ENCODE measurements at regions not wholly inside any gene's neighbourhood (a gene's known extent, or its start where the extent isn't known, plus 50 kb on each side); places are given as distances from the start of the nearest gene placed in this dataset.

DNA sequence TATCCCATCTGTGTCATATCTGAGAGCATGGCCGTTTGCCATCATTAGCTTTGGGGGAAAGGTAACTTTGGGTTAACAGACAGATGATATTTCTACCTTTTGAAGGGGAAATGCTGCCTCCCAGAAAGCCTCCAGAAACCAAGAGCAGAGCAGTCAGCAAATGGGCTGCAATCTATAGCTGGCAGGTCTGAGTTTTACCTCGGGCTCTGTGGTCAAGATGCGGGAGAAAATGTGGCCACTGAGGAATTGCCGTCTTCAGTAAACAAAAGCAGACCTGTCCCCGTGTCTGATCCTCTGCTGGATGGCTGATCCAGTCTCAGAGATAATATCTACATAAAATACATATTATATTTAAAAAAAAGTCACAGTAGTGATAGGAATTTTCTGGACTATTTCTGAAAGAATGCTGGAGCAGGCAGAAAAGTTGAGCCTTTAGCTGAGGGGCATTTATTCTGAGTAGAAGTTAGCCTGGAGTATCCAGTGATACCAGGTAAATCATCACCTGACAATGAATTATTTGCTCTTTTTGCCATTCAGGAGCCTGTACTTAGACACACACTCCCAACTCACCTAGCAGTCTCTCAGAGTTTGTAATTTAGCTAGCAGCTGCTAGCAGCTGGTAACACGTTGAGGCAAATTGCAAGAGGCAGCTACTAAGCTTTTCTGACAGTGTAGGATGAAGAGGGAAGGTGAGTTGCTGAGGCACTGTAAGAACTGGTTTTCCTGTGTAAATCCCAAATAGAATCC, 285.3 kb upstream of the RARB start:
- Histone ChIP-seq H3K36me3 (ENCODE audit: control insufficient read depth, insufficient read depth, low read length) (no peaks in the 10 kb centered on the region), H3K4me3 (ENCODE audit: low read depth, low read length) (no peak overlapping the region), H3K27me3 (ENCODE audit: control insufficient read depth, insufficient read depth, low read length) (no peaks in the 10 kb centered on the region)
- DNase-seq (ENCODE audit: low read depth): no peak
- TF ChIP-seq, protein P1, sequence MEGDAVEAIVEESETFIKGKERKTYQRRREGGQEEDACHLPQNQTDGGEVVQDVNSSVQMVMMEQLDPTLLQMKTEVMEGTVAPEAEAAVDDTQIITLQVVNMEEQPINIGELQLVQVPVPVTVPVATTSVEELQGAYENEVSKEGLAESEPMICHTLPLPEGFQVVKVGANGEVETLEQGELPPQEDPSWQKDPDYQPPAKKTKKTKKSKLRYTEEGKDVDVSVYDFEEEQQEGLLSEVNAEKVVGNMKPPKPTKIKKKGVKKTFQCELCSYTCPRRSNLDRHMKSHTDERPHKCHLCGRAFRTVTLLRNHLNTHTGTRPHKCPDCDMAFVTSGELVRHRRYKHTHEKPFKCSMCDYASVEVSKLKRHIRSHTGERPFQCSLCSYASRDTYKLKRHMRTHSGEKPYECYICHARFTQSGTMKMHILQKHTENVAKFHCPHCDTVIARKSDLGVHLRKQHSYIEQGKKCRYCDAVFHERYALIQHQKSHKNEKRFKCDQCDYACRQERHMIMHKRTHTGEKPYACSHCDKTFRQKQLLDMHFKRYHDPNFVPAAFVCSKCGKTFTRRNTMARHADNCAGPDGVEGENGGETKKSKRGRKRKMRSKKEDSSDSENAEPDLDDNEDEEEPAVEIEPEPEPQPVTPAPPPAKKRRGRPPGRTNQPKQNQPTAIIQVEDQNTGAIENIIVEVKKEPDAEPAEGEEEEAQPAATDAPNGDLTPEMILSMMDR (IDR thresholded peaks at IDR 0.05; ENCODE audit: insufficient read depth, low read length, poor library complexity, severe bottlenecking): no peak

DNA sequence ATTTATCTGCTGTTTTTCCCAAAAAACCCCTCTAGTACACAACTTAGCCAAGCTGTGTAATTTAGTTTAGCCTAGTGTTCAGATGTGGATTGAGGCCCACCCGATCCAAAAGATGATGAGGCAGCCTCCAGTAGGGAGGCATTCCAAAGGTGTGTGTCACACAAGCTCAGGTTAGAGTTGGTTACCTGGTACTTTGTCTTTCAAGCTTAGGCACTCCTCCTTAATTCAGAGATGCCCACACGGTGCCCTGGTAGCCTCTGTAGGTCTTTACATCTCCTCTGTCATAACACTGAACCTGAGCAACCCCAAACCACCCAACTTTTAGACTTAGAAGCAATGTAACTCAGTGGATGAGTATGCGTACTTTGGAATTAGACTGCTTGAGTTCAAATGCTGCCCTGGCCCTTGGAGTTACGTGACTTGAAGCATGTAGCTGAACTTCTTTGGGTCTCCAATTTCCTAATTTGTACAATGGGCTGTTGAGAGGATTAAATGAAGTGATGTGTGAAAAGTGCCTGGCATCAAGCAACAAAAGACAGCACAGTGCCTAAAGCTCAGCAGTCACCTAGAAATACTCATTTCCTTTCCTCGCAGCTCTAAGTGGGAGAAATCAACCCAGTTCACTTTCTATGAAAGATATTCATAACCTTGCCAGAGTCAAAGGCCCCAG, 284.6 kb upstream of the RARB start:
- no peak overlapping the region for H3K4me3 ChIP-seq (ENCODE audit: low read depth, low read length)
- TF ChIP-seq, protein P1 (IDR thresholded peaks at IDR 0.05; ENCODE audit: insufficient read depth, low read length, poor library complexity, severe bottlenecking): no peak
- H3K27me3 ChIP-seq (ENCODE audit: control insufficient read depth, insufficient read depth, low read length): no peaks in the 10 kb centered on the region
- H3K36me3 ChIP-seq (ENCODE audit: control insufficient read depth, insufficient read depth, low read length): no peaks in the 10 kb centered on the region
- no peak for DNase-seq (ENCODE audit: low read depth)

DNA sequence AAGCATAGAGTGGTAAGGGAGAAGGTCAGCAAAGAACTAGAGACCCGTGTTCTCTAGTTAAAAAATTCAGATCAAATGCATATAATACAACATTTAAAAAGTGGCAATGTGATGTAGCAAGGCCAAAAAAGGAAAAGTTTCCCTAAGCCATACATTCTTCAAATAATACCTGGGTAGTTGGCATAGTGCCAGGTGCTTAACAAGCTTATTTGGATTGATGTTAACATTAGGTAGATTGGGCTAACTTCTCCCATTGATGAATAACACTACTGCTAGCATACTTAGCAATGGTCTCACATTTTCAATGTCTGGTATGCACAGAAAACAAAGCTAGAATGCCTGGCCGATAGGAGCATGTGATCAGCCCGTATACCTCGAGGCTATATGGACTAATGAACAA, 283.6 kb upstream of the RARB start:
- DNase-seq (ENCODE audit: low read depth): no peak
- TF ChIP-seq, protein P1 (IDR thresholded peaks at IDR 0.05; ENCODE audit: insufficient read depth, low read length, poor library complexity, severe bottlenecking): no peak
- no peaks in the 10 kb centered on the region for H3K36me3 ChIP-seq (ENCODE audit: control insufficient read depth, insufficient read depth, low read length)
- H3K27me3 ChIP-seq (ENCODE audit: control insufficient read depth, insufficient read depth, low read length): no peaks in the 10 kb centered on the region
- H3K4me3 ChIP-seq (ENCODE audit: low read depth, low read length): no peak overlapping the region

DNA sequence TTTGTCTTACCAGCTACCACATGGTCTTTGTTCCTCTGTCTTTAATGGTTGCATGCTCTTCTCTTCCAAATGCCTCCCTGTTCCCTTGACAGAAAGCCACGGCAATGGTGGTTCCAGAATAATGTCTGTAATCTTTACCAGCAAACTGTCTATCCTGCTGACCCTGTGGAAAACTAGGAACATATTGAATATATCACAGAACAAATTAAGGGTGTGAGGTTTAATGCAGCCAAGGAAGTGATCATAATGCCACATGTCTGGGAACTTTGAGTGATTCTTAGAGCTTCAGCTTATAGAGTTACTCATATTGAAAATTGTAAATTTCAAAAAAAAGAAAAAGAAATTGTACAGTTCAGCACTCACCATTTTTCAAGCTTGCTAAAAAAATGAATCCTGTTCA, 282.9 kb upstream of the RARB start:
- H3K27me3 ChIP-seq (ENCODE audit: control insufficient read depth, insufficient read depth, low read length): no peaks in the 10 kb centered on the region
- DNase-seq (ENCODE audit: low read depth): no peak
- TF ChIP-seq, protein P1 (IDR thresholded peaks at IDR 0.05; ENCODE audit: insufficient read depth, low read length, poor library complexity, severe bottlenecking): no peak
- H3K36me3 ChIP-seq (ENCODE audit: control insufficient read depth, insufficient read depth, low read length): no peaks in the 10 kb centered on the region
- no peak overlapping the region for H3K4me3 ChIP-seq (ENCODE audit: low read depth, low read length)

DNA sequence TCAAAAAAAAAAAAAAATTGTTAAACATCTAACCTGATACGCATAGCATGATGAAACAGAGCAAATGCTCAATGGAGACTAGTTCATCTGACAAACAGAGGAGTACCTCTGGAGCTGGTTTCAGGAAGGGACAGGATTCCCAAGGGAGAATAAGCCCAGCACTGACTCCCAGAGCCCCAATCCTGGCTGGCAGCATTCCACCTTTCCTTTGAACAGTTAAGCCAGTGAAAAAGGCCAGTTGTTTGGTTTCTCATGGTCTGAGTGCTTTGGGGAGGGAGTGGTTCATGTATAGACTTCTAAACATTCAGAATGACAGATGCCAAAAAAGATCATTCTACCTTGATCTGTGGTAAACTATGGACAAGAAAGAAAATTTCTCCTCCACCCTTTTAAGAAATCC, 277.9 kb upstream of the RARB start:
- TF ChIP-seq, protein P1 (IDR thresholded peaks at IDR 0.05; ENCODE audit: insufficient read depth, low read length, poor library complexity, severe bottlenecking): no peak
- DNase-seq (ENCODE audit: low read depth): no peak
- no peaks in the 10 kb centered on the region for H3K36me3 ChIP-seq (ENCODE audit: control insufficient read depth, insufficient read depth, low read length)
- no peak overlapping the region for H3K4me3 ChIP-seq (ENCODE audit: low read depth, low read length)
- H3K27me3 ChIP-seq (ENCODE audit: control insufficient read depth, insufficient read depth, low read length): no peaks in the 10 kb centered on the region
